WERI-Rb-1 (cell line): ENCODE measurements at regions not wholly inside any gene's neighbourhood (a gene's known extent, or its start where the extent isn't known, plus 50 kb on each side); places are given as distances from the start of the nearest gene placed in this dataset.

Experiments
- DNase-seq: peaks from one replicate; pipeline ENCODE4 v3.0.0-alpha.2; 2020
- H3K27ac ChIP-seq: fragments of 250-450 bp; sonication (Bioruptor Pico); 2 replicates; pipeline ENCODE4 v1.5.1; 2020; ENCODE audit warnings: mild to moderate bottlenecking, moderate library complexity
- H3K27me3 ChIP-seq: fragments of 250-450 bp; sonication (Bioruptor Pico); 2 replicates; pipeline ENCODE4 v1.5.1; 2021; ENCODE audit warnings: mild to moderate bottlenecking, low read depth, moderate library complexity; ENCODE audit not compliant: insufficient read depth, severe bottlenecking
- H3K36me3 ChIP-seq: fragments of 250-450 bp; sonication (Bioruptor Pico); 2 replicates; pipeline ENCODE4 v1.5.1; 2020; ENCODE audit warnings: mild to moderate bottlenecking, moderate library complexity
- H3K4me3 ChIP-seq: 2 replicates; pipeline ENCODE4 v1.5.1; 2011; ENCODE audit warnings: low read depth, mild to moderate bottlenecking, control low read depth, low read length
- H3K9me3 ChIP-seq: fragments of 250-450 bp; sonication (Bioruptor Pico); 2 replicates; pipeline ENCODE4 v1.5.1; 2021; ENCODE audit warnings: mild to moderate bottlenecking, moderate library complexity; ENCODE audit not compliant: severe bottlenecking
- TF ChIP-seq, protein P1 (sequence below): IDR thresholded peaks from 2 replicates; pipeline ENCODE4 v1.5.1; 2011; ENCODE audit warnings: low read depth, mild to moderate bottlenecking, control low read depth, inconsistent platforms, low read length

DNA sequence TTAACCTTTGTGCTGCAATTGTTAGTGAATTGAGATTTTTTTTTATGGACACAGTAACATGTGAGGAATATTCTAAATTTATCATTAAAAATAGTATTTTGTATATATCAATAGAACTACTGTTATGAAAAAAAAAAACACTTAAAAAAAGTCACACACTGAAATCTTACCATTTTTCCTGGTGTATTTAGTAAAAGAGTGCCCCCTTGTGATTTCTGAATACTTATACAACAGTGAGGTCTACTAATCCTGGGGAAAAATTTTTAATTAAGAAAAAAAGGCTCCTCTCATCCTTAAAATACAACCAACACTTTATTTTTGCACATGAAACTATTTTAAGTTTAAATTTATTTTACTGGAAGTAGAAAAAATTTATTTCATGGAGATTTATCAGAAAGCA lies 56.4 kb upstream of the SPOCK3 start:
- no peak for DNase-seq
- Histone ChIP-seq H3K27me3 (no peaks in the 10 kb centered on the region), H3K9me3 (no peaks in the 10 kb centered on the region), H3K27ac (no peak overlapping the region), H3K4me3 (no peak overlapping the region), H3K36me3 (no peaks in the 10 kb centered on the region)
- TF ChIP-seq, protein P1, sequence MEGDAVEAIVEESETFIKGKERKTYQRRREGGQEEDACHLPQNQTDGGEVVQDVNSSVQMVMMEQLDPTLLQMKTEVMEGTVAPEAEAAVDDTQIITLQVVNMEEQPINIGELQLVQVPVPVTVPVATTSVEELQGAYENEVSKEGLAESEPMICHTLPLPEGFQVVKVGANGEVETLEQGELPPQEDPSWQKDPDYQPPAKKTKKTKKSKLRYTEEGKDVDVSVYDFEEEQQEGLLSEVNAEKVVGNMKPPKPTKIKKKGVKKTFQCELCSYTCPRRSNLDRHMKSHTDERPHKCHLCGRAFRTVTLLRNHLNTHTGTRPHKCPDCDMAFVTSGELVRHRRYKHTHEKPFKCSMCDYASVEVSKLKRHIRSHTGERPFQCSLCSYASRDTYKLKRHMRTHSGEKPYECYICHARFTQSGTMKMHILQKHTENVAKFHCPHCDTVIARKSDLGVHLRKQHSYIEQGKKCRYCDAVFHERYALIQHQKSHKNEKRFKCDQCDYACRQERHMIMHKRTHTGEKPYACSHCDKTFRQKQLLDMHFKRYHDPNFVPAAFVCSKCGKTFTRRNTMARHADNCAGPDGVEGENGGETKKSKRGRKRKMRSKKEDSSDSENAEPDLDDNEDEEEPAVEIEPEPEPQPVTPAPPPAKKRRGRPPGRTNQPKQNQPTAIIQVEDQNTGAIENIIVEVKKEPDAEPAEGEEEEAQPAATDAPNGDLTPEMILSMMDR: 0 out of 2 replicates have a peak, but pooled peaks have one; percentile 11

- Histone ChIP-seq H3K36me3 (no peaks in the 10 kb centered on the region), H3K27ac (no peak overlapping the region)
- TF ChIP-seq, protein P1: no peak
Measured at GRCh38 chr4:167308876-167309275, 74.6 kb upstream of the SPOCK3 start.

GRCh38 chr4:167321299-167321698 lies 87.0 kb upstream of the SPOCK3 start:
- no peaks in the 10 kb centered on the region for H3K9me3 ChIP-seq
- no peak for DNase-seq
- no peaks in the 10 kb centered on the region for H3K36me3 ChIP-seq
- H3K27me3 ChIP-seq: no peaks in the 10 kb centered on the region
- no peak overlapping the region for H3K27ac ChIP-seq
- H3K4me3 ChIP-seq: no peak overlapping the region
- TF ChIP-seq, protein P1: no peak

More at GRCh38 chr4:167308876-167309275, 74.6 kb upstream of the SPOCK3 start:
- no peak for DNase-seq
- Histone ChIP-seq H3K4me3 (no peak overlapping the region), H3K27me3 (no peaks in the 10 kb centered on the region), H3K9me3 (no peaks in the 10 kb centered on the region)

DNA sequence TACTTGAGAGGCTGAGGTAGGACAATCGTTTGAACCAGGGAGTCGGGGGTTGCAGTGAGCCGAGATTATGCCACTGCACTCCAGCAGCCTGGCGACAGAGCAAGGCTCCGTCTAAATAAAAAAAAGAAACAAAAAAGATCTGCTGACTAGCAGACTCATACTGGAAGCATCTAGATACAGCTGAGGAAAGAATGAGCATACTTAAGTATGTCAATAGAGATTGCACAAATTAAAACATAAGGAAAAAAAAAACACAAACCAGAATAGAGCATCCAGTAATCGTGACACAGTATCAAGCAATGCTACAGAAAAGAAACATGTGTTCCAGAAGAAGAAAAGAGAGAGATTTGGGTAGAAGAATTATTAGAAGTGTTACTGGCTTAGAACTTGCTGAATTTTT lies 105.5 kb upstream of the SPOCK3 start:
- H3K4me3 ChIP-seq: no peak overlapping the region
- H3K9me3 ChIP-seq: no peaks in the 10 kb centered on the region
- TF ChIP-seq, protein P1: no peak
- no peak for DNase-seq
- no peaks in the 10 kb centered on the region for H3K27me3 ChIP-seq
- no peak overlapping the region for H3K27ac ChIP-seq
- no peaks in the 10 kb centered on the region for H3K36me3 ChIP-seq

DNA sequence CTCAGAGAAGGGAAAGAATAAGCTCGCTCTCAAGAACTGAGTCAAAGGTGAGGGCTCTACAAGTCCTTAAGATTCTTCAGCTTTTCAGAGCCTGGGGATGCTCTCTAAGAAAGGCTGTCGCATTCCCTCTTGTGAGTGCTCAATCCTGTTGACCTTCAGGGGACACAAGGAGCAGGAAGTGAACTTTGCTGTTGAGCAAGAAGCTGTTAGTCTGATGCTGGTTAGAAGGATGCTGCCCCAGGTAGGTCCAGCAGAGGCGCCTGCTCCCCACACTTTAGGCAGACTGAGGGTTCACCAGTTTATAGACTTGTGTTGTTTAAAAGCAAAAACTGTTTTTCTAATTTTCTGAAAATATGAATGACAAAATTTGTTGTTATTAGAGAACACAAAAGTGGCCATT lies 125.4 kb upstream of the SPOCK3 start:
- H3K36me3 ChIP-seq: no peaks in the 10 kb centered on the region
- TF ChIP-seq, protein P1: no peak

DNA sequence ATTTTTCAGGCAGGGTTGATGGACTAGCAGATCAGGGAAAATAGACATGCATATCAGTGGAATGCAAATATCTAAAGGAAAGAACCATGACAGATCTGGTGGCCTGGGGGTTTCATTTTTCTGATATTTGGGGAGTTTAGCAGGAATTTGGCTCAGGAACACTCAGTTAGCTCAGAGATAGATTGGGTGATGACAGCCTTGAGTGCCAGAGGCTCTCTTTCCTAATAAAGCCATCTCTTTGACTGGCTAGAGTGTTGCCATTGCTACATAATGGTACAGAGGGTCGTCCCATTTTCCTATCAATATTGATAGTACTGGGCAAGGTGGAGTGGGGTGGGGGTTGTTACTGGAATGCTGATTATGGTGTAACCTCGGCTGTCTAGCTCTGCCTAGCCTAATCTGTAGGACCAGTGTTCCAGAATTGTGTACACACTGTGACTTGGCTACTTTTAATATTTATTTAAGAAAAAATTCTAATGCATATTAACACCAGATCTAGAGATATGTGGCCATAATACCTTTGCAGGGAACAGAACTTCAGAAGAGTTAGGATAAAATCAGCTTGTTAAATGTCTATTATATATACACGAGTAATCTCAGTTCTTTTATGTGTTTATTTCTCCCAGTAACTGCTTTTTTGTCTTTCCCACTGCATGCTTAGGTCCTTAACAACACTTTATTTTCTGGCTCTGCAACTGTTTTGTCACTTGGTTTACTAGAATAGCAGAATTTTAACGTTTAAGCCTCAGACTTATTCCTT lies 145.0 kb upstream of the SPOCK3 start:
- no peaks in the 10 kb centered on the region for H3K27me3 ChIP-seq
- DNase-seq: no peak
- H3K4me3 ChIP-seq: no peak overlapping the region
- no peaks in the 10 kb centered on the region for H3K9me3 ChIP-seq
- no peak overlapping the region for H3K27ac ChIP-seq
- no peaks in the 10 kb centered on the region for H3K36me3 ChIP-seq
- TF ChIP-seq, protein P1: no peak

More for the DNA sequence above, 125.4 kb upstream of the SPOCK3 start:
- Histone ChIP-seq H3K9me3 (no peaks in the 10 kb centered on the region), H3K27ac (no peak overlapping the region), H3K4me3 (no peak overlapping the region), H3K27me3 (no peaks in the 10 kb centered on the region)
- no peak for DNase-seq
